Suprapubic skin (tissue), 3 donors: ENCODE measurements at regions not wholly inside any gene's neighbourhood (a gene's known extent, or its start where the extent isn't known, plus 50 kb on each side); places are given as distances from the start of the nearest gene placed in this dataset.

Source experiments
- CTCF ChIP-seq, 2 donors: fragments of 200-600 bp in 1 of 2; fragments of 450-650 bp in 1 of 2; sonication (generic) in 1 of 2; IDR thresholded peaks; one replicate each; pipeline ENCODE4 v1.5.1; 2016 to 2019; ENCODE audit warnings: antibody characterized with exemption in 2 of 2, mild to moderate bottlenecking in 1 of 2, moderate library complexity in 1 of 2
- POLR2A ChIP-seq, 2 donors: fragments of 450-650 bp; IDR thresholded peaks; one replicate each; pipeline ENCODE4 v1.6.1; 2017; ENCODE audit warnings: antibody characterized with exemption in 2 of 2, mild to moderate bottlenecking in 2 of 2, moderate library complexity in 2 of 2

- TF ChIP-seq CTCF (IDR thresholded peaks at IDR 0.05) (no peak), POLR2A (IDR thresholded peaks at IDR 0.05) (no peak)
Measured at GRCh38 chr12:43179486-43179885, 372.5 kb downstream of the ADAMTS20 start.
